Choroid plexus epithelial cell (primary cell): ENCODE measurements at regions not wholly inside any gene's neighbourhood (a gene's known extent, or its start where the extent isn't known, plus 50 kb on each side); places are given as distances from the start of the nearest gene placed in this dataset.

Experiments used
- DNase-seq: peaks from one replicate; pipeline ENCODE4 v3.0.0-alpha.2; 2010; ENCODE audit warnings: low read depth
- H3K4me3 ChIP-seq: 2 replicates; pipeline ENCODE4 v1.5.1; 2011; ENCODE audit warnings: low read depth, mild to moderate bottlenecking, control low read depth, low read length, moderate library complexity
- CTCF ChIP-seq: conservative IDR thresholded peaks from 2 replicates; pipeline ENCODE4 v1.5.1; 2011; ENCODE audit warnings: low read depth, mild to moderate bottlenecking, control low read depth, inconsistent platforms, low read length, moderate library complexity

GRCh38 chr5:57037355-57037754 lies 85.4 kb upstream of the MIER3 start:
- H3K4me3 ChIP-seq, result no peak overlapping the region
- DNase-seq, result peak; percentile 4
- TF ChIP-seq CTCF, result no peak

- TF ChIP-seq CTCF, result no peak
- H3K4me3 ChIP-seq, result no peak overlapping the region
- no peak for DNase-seq
These were observed 89.6 kb upstream of the MIER3 start for GRCh38 chr5:57041570-57041969.

- DNase-seq, result no peak
- H3K4me3 ChIP-seq, result no peak overlapping the region
- TF ChIP-seq CTCF, result no peak
These were observed 90.6 kb upstream of the MIER3 start for GRCh38 chr5:57042524-57042931.

GRCh38 chr5:57054135-57054534 lies 102.2 kb upstream of the MIER3 start:
- TF ChIP-seq CTCF, result no peak
- no peak for DNase-seq
- H3K4me3 ChIP-seq, result no peak overlapping the region

GRCh38 chr5:57054671-57055070 lies 102.7 kb upstream of the MIER3 start:
- DNase-seq, result no peak
- H3K4me3 ChIP-seq, result no peak overlapping the region
- no peak for TF ChIP-seq CTCF

GRCh38 chr5:57055731-57056130 lies 103.8 kb upstream of the MIER3 start:
- TF ChIP-seq CTCF, result no peak
- no peak overlapping the region for H3K4me3 ChIP-seq
- DNase-seq, result no peak

GRCh38 chr5:57063773-57064172 lies 110.1 kb upstream of the GPBP1 start:
- TF ChIP-seq CTCF, result no peak
- DNase-seq, result no peak
- H3K4me3 ChIP-seq, result no peak overlapping the region
